NCI-H146 treated with DMSO at 0.1 percent for 48 hours (cell line): ENCODE measurements at regions not wholly inside any gene's neighbourhood (a gene's known extent, or its start where the extent isn't known, plus 50 kb on each side); places are given as distances from the start of the nearest gene placed in this dataset.
"Not testable (repeated sequence)": the region's sequence is repeated elsewhere in the genome, so short reads cannot be mapped to it uniquely, and the experiment has no call there.

Source experiments
- DNase-seq: peaks from one replicate; lab custom pipeline; 2025; ENCODE audit not compliant: unreplicated experiment; lab: John Stamatoyannopoulos, UW

DNA sequence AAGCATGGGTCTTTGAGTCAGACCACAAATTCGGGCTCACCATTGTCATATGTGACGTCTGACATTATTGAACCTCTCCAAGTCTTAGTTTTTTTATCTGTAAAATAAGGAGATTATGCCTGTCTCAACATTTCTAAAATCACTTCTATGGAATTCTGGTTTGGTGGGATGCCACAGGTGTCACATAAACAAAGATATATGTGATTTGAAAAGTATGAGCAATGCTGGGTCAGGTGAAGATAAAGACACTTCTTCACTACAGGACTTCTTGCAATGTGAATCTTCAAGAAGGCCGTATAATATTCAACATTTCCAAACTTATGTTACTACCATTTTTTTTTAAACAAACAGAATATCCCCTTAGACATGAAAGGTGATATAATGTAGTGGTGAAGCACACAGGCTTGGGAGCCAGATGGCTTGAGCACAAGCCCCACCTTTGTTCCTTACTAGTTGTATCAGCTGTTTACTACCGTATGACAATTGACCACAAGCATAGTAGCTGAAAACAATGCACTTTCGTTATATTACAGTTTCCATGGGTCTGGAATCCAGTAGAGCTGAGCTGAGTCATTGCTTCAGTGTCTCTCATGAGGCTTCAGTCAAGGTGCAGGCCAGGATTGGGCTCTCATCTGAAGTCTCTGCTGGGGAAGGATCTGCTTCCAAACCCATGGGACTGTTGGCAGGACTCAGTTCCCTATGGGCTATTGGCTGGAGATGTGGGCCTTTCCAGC lies 87.7 kb downstream of the UTP18 start:
- no peak for DNase-seq

DNA sequence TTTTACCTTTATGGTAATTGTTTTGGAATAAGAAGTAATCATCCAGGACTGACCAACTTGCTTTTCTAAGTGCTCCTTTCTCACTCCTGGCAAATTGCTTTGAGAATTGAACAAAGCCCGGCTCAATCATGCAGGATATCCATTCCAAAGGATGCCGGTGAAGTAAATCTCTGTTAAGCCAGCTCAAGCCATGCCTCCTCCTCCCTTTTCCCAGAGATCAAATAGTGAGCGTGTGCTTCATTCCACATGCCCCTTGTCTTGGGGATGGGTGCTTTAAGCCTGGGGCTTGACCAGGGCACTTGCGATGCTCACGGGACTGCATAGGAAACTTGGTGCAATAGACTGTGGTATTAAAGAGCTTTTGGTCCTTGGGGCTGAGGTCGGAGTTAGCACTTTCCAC lies 90.7 kb downstream of the UTP18 start:
- DNase-seq, result no peak

GRCh38 chr17:51351890-51352289 lies 91.5 kb downstream of the UTP18 start:
- DNase-seq, result no peak

GRCh38 chr17:51352798-51353197 lies 92.5 kb downstream of the UTP18 start:
- no peak for DNase-seq

DNA sequence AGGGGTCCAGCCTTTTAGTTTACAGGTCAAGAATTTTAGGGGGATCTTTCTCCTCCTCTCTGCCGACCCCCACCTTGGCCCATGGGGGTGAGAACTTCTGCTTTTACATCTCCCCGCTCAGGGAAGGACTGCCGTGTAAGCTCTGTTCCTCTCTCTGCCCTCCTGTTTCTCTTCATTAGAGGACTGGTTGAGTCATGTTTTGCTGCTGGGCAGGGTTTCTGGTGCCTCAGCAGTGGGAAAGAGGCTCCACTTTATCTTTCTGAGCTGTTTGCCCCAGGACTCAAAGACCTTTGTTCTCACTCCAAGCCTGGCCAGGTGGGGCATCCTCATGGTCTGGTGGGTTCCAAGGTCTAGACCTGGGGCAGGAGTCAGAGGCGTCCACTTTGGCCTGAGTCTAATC lies 93.0 kb downstream of the UTP18 start:
- DNase-seq, result no peak

DNA sequence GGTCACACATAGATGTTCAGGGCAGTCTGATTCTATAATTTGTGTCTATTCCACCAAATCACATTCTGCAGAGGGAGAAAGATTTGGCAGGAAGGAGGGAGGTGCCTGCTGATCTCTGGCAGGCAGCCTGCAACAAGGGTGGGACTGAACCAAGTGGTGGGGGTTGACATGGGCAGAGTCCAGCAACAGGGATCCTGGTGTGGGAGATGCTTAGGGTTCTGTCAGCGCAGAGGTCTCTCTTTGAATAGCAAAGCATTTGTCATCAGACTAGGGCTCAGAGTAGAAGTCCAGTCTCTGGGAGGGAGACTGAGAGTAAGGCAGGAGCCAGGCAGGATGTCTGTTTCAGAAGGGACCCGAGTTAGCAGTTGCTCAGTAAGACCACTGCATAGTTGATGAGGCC lies 94.6 kb downstream of the UTP18 start:
- DNase-seq, result no peak

DNA sequence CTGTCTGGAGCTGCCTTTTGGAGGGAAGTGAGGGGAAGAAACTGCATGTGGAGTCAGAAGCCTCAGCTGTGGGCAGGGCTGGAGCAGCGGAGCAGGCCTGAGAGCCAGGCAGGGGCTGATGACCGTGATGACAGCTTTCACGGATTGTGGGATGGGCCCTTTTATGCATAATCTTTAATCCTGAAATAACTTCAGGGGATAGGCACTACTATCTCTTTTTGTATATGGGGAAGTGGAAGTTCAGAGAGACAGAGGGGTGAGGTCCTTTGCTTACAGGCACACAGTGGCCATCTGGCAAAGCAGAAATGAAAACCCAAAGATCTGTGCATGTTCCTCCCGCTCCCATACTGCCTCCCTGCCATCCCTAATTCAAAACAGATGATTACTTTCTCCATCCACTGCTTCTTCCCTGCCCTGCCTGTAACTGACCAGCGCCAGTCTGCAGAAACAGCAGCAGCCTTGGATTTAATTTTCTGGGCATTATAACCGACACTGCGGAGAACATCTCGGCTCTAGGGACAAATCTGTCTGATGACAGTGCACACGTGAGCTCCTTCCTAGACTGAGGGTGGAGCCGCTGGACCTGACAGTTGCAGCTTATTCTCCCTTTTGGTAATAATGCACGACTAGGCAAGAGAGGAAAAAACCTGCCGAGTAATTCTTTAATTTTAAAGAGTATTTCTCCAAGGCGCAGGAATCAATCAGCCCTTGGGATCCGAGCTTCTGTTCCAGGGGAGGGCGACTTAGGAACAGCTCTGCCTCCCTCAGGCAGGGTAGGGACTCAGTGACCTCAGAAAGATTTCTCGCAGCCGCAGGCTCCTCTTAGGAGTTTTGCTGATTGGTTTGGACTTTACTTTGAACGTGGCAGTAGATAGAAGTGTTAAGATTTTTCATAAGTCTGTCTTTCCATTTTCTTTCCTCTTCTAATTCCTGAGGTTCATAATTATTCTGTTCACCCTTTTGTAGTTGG lies 95.4 kb downstream of the UTP18 start:
- no peak for DNase-seq

GRCh38 chr17:51359055-51359454 lies 98.7 kb downstream of the UTP18 start:
- no peak for DNase-seq

DNA sequence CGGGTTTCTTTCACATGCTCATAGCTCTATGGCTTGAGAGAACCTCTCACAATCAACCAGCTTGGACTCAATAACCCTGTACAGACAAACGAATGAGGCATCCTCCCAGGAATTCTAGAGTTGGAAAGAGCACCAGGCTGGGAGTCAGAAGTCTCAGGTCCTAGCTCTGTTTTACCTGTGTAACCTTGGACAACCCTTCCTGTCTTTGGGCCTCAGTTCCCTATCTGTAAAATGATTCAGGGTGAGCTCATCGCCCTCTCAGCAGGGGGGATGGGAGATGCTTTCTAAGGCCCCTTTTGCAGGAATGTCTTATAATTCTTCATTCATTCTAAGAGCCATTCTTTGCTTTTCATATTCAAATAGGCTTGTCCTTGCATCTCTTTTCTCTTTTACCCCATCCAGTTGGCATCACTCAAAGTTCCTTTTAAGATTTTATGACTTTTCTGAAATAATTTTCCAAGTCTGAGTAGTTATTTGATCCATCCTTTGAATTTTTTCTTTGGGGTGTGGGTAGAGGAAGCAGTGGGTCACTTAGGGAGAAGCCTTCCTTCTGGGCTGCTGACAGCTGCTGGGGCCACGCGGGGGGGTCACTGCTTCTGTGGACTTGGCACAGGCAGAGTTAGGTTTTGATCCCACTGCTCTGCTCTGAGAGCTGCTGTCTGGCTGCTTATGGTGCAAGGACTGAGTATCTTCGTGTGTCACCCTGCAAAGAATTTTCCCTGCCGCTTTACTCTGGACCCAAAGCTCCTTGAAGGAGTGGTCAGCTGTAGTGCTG lies 102.7 kb downstream of the UTP18 start:
- no peak for DNase-seq

DNA sequence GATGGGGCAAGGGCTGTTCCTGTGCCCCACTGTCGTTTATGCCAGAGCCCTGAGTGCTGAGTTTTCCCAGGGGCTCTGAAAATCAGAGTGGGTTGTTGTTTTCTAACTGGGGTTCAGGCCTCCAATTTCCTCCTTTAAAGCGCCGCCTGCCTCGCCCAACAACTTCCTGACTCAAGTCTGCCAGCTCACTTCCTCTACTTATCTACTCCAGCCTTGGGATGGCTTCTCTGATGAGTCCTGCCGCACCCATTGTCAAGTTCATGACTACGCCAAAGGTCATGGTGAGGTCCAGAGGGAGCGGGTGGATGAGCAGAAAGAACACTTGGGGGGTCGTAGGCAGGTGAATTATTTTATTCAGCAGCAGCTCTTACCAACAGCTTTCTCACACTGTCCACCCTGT lies 104.7 kb downstream of the UTP18 start:
- DNase-seq, result no peak

GRCh38 chr17:51366866-51367265 lies 106.5 kb downstream of the UTP18 start:
- DNase-seq, result no peak

- not testable (repeated sequence) for DNase-seq
These were observed 107.5 kb downstream of the UTP18 start for GRCh38 chr17:51367836-51368235.

DNA sequence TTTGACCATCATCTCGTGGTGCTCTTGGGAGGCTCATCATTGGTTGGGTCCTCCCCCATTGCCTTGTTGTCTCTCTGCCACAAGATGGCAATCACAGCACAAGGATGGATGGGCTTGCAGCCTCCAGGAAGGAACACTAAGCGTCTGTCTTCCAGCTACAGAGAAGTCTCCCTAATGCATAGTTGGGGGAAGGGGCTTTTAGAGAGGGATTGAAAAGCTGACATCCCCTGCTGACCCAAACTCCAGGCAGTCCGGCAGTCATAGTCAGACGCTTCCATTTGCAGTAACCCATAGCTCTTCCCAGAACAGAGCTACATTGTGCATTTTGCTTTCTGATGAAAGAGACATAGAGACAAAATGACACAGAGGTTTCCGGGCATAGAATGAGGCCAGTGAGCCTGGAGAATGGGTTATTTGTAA lies 111.4 kb downstream of the UTP18 start:
- DNase-seq, result no peak

DNA sequence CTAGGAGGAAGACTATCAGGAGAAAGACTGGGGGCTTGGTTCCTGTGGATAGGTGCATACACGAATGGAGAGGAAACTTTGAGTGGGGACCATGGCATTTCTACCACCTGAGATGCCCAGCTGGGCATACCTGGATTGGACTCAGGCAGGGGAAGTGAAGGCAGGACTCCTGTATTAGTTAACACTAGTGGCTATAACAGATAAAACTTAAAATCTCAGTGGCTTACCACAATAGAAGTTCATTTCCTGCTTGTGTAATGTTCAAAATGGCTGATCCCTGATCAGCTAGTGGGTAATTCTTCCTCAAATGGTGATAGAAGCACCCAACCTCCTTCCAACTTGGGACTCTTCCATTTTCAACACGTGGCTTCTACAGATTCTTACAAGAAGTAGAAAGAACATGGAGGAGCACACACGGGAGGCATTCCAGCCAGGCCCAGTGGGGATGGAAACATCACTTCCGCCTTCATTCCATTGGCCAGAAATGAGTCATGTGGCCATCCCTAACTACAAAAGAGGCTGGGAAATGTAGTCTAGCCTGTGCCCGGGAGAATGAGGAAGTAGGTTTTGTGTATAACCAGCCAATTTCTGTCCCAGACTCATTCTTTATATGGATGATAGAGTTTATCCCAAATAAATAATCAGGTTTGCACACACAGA lies 112.1 kb downstream of the UTP18 start:
- no peak for DNase-seq

DNA sequence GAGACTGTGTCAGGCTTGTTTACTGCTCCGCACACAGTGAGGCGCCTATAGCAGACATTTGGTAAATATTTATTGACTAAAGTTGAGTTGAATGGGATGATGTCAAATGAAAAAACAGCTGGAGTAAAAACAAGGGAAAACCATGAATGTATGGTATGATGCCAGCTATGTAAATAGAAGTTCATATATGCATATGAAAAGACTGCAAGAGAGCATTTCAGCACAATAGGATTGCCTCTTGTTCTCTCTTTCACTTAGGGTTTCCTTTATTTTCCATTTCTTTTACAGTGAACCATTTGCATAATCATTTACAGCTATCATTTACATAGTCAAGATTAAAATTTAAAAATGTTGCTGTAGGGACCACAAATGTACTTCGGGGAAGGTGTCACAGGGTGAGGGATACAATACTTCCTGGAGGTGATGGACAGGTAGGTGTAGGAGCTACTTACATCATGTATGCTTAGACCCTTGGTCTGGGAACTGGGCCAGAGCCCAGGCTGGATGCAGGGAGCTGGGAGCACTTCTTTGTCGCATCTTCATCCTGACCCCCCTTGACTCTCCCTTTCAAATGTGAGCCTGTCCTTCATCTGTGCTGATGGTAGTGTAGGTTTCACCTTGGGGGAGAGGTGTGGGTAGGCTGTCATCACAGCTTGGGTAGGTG lies 113.3 kb downstream of the UTP18 start:
- no peak for DNase-seq

DNA sequence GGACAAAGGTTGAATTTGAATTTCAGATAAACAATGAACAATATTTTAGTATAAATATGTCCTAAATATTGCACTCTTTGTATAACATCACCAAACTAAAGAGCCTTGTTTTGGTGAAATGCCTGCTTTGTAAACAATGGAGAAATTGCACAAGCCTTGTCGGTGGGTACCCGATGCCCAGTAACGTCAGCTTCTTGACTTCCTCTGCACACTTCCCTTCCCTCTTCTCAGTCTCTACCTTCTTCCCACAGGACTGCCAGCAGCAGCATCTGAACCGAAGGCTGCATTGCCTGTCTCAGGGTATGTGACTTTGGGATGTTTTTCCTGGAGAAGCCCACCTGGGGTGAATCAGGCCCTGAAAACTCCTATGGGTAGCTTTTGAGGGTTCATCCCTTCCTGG lies 113.9 kb downstream of the UTP18 start:
- no peak for DNase-seq

GRCh38 chr17:51375771-51376170 lies 115.4 kb downstream of the UTP18 start:
- DNase-seq, result no peak

- no peak for DNase-seq
These were observed 116.4 kb downstream of the UTP18 start for GRCh38 chr17:51376739-51377138.

DNA sequence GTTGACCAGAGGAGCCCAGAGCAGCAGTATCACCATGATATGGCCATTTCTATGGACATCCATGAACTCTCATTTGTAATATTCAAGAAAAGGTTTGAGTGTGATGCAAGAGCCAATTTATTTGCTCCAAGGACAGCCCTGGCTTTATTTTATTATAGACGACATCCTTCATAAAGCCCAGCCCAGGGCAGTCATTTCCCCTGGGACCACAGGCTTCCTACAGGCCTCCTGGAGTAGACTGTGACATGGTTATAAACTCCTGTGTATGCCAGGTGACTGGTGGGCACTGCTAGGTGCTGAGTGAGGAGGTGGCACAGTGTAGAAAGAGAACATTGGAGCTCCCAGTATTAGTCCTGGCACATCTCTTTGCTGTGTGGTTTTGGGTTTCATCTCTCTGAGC lies 120.9 kb downstream of the UTP18 start:
- DNase-seq, result no peak

DNA sequence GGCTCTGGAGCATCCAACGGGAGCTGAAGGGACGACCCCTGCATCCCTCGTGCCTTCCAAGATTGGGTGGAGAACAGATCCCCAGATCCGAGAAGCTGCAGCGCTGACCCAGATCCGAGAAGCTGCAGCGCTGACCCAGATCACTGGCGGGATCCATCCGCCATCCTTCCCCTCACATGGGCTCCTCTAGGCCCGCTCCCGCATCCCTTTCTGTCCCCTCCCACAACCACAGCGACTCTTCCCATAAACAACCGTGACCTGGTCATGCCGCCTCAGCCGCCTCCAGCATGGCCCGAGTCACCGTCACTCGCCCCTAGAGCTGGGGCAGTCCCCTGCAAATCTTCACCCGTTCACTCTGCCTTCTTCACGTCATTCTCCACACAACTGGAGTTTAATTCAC lies 124.9 kb downstream of the UTP18 start:
- DNase-seq, result no peak
